MM.1S (cell line): ENCODE measurements at regions not wholly inside any gene's neighbourhood (a gene's known extent, or its start where the extent isn't known, plus 50 kb on each side); places are given as distances from the start of the nearest gene placed in this dataset.

Source experiments
- DNase-seq: peaks from one replicate; pipeline ENCODE4 v3.0.0-alpha.2; 2015
- H2AFZ ChIP-seq: fragments of 300-600 bp; sonication (generic); 2 replicates; pipeline ENCODE4 v1.6.0; 2016; ENCODE audit warnings: antibody characterized with exemption, low read length
- H3F3A ChIP-seq: fragments of 300-600 bp; sonication (generic); 2 replicates; pipeline ENCODE4 v1.6.1; 2016; ENCODE audit warnings: mild to moderate bottlenecking, antibody characterized with exemption, low read length, moderate library complexity, mixed read lengths; ENCODE audit not compliant: insufficient read depth
- H3K27ac ChIP-seq: fragments of 300-600 bp; sonication (generic); 2 replicates; pipeline ENCODE4 v1.5.1; 2016; ENCODE audit warnings: mild to moderate bottlenecking, low read length
- H3K27me3 ChIP-seq: fragments of 300-600 bp; sonication (generic); replicated peaks from 2 replicates; pipeline ENCODE4 v1.6.0; 2016; ENCODE audit warnings: low read length; ENCODE audit not compliant: insufficient read depth
- H3K36me3 ChIP-seq: fragments of 300-600 bp; sonication (generic); replicated peaks from 2 replicates; pipeline ENCODE4 v1.6.1; 2016; ENCODE audit warnings: mild to moderate bottlenecking, low read length, mixed read lengths; ENCODE audit not compliant: insufficient read depth
- H3K4me1 ChIP-seq: fragments of 300-600 bp; sonication (generic); 2 replicates; pipeline ENCODE4 v1.6.1; 2016; ENCODE audit warnings: low read length, mixed read lengths
- H3K4me2 ChIP-seq: fragments of 300-600 bp; sonication (generic); 2 replicates; pipeline ENCODE4 v1.6.0; 2016; ENCODE audit warnings: low read depth, low read length
- H3K4me3 ChIP-seq: fragments of 300-600 bp; sonication (generic); 2 replicates; pipeline ENCODE4 v1.5.1; 2016; ENCODE audit warnings: low read length, mixed read lengths
- H3K79me2 ChIP-seq: fragments of 300-600 bp; sonication (generic); 2 replicates; pipeline ENCODE4 v1.6.1; 2016; ENCODE audit warnings: mixed run types, low read length, mixed read lengths
- H3K9ac ChIP-seq: fragments of 300-600 bp; sonication (generic); 2 replicates; pipeline ENCODE4 v1.6.1; 2016; ENCODE audit warnings: low read length, mixed read lengths
- H3K9me2 ChIP-seq: fragments of 300-600 bp; sonication (generic); replicated peaks from 2 replicates; pipeline ENCODE4 v1.6.1; 2016; ENCODE audit warnings: mild to moderate bottlenecking, low read length, mixed read lengths; ENCODE audit not compliant: insufficient read depth
- H3K9me3 ChIP-seq: fragments of 300-600 bp; sonication (generic); replicated peaks from 2 replicates; pipeline ENCODE4 v1.6.1; 2016; ENCODE audit warnings: mild to moderate bottlenecking, low read length, mixed read lengths; ENCODE audit not compliant: insufficient read depth
- H4K20me1 ChIP-seq: fragments of 300-600 bp; sonication (generic); 2 replicates; pipeline ENCODE4 v1.6.1; 2016; ENCODE audit warnings: mild to moderate bottlenecking, low read length, moderate library complexity, mixed read lengths; ENCODE audit not compliant: insufficient read depth
- EZH2 ChIP-seq: fragments of 300-600 bp; sonication (generic); optimal IDR thresholded peaks from 2 replicates; pipeline ENCODE3; 2017; ENCODE audit warnings: low read depth, mild to moderate bottlenecking, antibody characterized with exemption, low read length, mixed read lengths
- EZH2phosphoT487 ChIP-seq: fragments of 300-600 bp; sonication (generic); IDR thresholded peaks from 2 replicates; pipeline ENCODE4 v1.6.1; 2018; ENCODE audit warnings: antibody characterized with exemption, low read length
- TF ChIP-seq, protein P1 (sequence below): fragments of 300-600 bp; sonication (generic); IDR thresholded peaks from 2 replicates; pipeline ENCODE4 v1.5.1; 2016; ENCODE audit warnings: antibody characterized with exemption, low read length, mixed read lengths

GRCh38 chr9:2354216-2354615 lies 267.4 kb upstream of the VLDLR start:
- H3K4me1 ChIP-seq, result no peaks in the 10 kb centered on the region
- no peaks in the 10 kb centered on the region for H3K9me3 ChIP-seq
- no peaks in the 10 kb centered on the region for H3F3A ChIP-seq
- DNase-seq, result no peak
- no peak overlapping the region for H3K4me3 ChIP-seq
- TF ChIP-seq EZH2phosphoT487 (no peak), EZH2 (no peak)
- TF ChIP-seq, protein P1, sequence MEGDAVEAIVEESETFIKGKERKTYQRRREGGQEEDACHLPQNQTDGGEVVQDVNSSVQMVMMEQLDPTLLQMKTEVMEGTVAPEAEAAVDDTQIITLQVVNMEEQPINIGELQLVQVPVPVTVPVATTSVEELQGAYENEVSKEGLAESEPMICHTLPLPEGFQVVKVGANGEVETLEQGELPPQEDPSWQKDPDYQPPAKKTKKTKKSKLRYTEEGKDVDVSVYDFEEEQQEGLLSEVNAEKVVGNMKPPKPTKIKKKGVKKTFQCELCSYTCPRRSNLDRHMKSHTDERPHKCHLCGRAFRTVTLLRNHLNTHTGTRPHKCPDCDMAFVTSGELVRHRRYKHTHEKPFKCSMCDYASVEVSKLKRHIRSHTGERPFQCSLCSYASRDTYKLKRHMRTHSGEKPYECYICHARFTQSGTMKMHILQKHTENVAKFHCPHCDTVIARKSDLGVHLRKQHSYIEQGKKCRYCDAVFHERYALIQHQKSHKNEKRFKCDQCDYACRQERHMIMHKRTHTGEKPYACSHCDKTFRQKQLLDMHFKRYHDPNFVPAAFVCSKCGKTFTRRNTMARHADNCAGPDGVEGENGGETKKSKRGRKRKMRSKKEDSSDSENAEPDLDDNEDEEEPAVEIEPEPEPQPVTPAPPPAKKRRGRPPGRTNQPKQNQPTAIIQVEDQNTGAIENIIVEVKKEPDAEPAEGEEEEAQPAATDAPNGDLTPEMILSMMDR, result no peak
- H4K20me1 ChIP-seq, result no peaks in the 10 kb centered on the region
- H3K79me2 ChIP-seq, result no peaks in the 10 kb centered on the region
- H3K27me3 ChIP-seq, result no peaks in the 10 kb centered on the region
- H2AFZ ChIP-seq, result no peak overlapping the region
- no peaks in the 10 kb centered on the region for H3K36me3 ChIP-seq
- H3K9ac ChIP-seq, result no peak overlapping the region
- no peak overlapping the region for H3K4me2 ChIP-seq
- no peaks in the 10 kb centered on the region for H3K9me2 ChIP-seq
- H3K27ac ChIP-seq, result no peak overlapping the region

DNA sequence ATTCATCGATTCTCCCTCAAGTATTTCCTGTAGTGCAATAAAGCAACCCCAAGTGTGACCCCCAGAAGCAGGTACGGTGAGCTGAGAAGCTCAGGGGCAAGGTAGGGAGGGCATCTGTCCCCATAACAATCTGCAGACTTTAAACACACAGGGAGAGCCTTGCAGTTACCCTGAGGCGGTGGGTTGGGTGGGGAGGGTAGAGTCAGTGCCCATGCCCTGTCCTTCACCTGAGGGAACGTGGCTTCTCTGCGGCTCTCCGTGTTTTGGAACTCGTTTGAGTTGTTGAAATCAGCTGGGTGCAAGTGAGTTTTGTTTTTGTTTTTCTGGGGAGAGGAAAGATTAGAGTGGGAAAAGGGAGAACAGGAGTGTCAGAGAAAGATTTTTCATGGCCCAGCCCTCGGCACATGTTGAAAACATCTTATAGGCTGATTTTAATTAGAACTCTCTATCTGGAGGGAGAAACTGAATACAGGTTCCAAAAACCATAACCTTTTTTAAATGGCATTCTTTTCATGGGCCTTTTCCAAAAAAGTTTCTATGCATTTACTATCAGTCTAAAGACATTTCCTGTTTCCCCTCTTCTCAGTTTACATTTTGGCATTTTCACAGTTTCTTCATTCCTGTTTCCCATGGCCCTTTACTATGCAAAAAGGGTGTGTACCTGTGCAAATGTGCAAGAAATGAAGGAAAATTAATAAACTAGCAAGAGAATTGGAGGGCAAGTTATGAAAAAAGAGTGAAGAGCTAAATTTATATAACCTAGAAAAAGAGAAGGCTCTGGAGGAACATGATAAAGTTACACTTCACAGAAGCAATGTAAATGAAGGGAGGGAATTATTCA lies 266.5 kb upstream of the VLDLR start:
- H3K4me3 ChIP-seq, result no peak overlapping the region
- H3K9me2 ChIP-seq, result no peaks in the 10 kb centered on the region
- no peaks in the 10 kb centered on the region for H3K79me2 ChIP-seq
- no peak overlapping the region for H3K4me2 ChIP-seq
- H3K4me1 ChIP-seq, result no peaks in the 10 kb centered on the region
- no peaks in the 10 kb centered on the region for H3F3A ChIP-seq
- H3K9me3 ChIP-seq, result no peaks in the 10 kb centered on the region
- no peaks in the 10 kb centered on the region for H4K20me1 ChIP-seq
- DNase-seq, result no peak
- no peak overlapping the region for H3K27ac ChIP-seq
- TF ChIP-seq EZH2phosphoT487, result no peak
- TF ChIP-seq, protein P1, result no peak
- no peak for TF ChIP-seq EZH2
- H2AFZ ChIP-seq, result no peak overlapping the region
- H3K27me3 ChIP-seq, result no peaks in the 10 kb centered on the region
- H3K36me3 ChIP-seq, result no peaks in the 10 kb centered on the region
- H3K9ac ChIP-seq, result no peak overlapping the region

GRCh38 chr9:2355697-2355983 lies 265.9 kb upstream of the VLDLR start:
- H3K36me3 ChIP-seq, result no peaks in the 10 kb centered on the region
- no peak overlapping the region for H3K4me3 ChIP-seq
- DNase-seq, result no peak
- no peaks in the 10 kb centered on the region for H3K27me3 ChIP-seq
- no peak overlapping the region for H3K4me2 ChIP-seq
- H2AFZ ChIP-seq, result no peak overlapping the region
- H3K9me3 ChIP-seq, result no peaks in the 10 kb centered on the region
- no peaks in the 10 kb centered on the region for H3K4me1 ChIP-seq
- TF ChIP-seq, protein P1, result no peak
- TF ChIP-seq EZH2phosphoT487 (no peak), EZH2 (no peak)
- no peak overlapping the region for H3K27ac ChIP-seq
- H3F3A ChIP-seq, result no peaks in the 10 kb centered on the region
- no peaks in the 10 kb centered on the region for H4K20me1 ChIP-seq
- no peak overlapping the region for H3K9ac ChIP-seq
- no peaks in the 10 kb centered on the region for H3K79me2 ChIP-seq
- H3K9me2 ChIP-seq, result no peaks in the 10 kb centered on the region
